SU-DHL-6 (cell line): ENCODE measurements at regions not wholly inside any gene's neighbourhood (a gene's known extent, or its start where the extent isn't known, plus 50 kb on each side); places are given as distances from the start of the nearest gene placed in this dataset.

Experiments used
- H2AFZ ChIP-seq: fragments of 200-600 bp; sonication (generic); 2 replicates; pipeline ENCODE4 v1.6.1; 2014; ENCODE audit warnings: low read depth, mild to moderate bottlenecking, moderate library complexity, mixed read lengths, antibody characterized with exemption, low read length; ENCODE audit not compliant: severe bottlenecking
- H3F3A ChIP-seq: fragments of 200-600 bp; shearing (Covaris generic); 2 replicates; pipeline ENCODE4 v1.6.0; 2016; ENCODE audit warnings: antibody characterized with exemption, mild to moderate bottlenecking; ENCODE audit not compliant: insufficient read depth
- H3K27ac ChIP-seq: fragments of 200-600 bp; sonication (generic); 2 replicates; pipeline ENCODE4 v1.5.1; 2016; ENCODE audit warnings: low read depth, mild to moderate bottlenecking, low read length, moderate library complexity, mixed read lengths
- H3K27me3 ChIP-seq: fragments of 200-600 bp; sonication (generic), shearing (Covaris generic); 2 replicates; pipeline ENCODE4 v1.6.0; 2014; ENCODE audit warnings: mild to moderate bottlenecking, low read length
- H3K36me3 ChIP-seq: fragments of 200-600 bp; sonication (generic); 2 replicates; pipeline ENCODE4 v1.6.1; 2014; ENCODE audit warnings: mild to moderate bottlenecking, low read length, mixed read lengths
- H3K4me2 ChIP-seq: fragments of 300-600, 200-600 bp; shearing (Covaris generic), sonication (generic); 2 replicates; pipeline ENCODE4 v1.6.0; 2014; ENCODE audit warnings: low read length, low read depth, mild to moderate bottlenecking; ENCODE audit not compliant: poor library complexity, severe bottlenecking
- H3K4me3 ChIP-seq: fragments of 200-600 bp; sonication (generic); 2 replicates; pipeline ENCODE4 v1.5.1; 2014; ENCODE audit warnings: antibody characterized with exemption, low read length, mild to moderate bottlenecking, mixed read lengths; ENCODE audit not compliant: insufficient read depth, poor library complexity, severe bottlenecking
- H3K79me2 ChIP-seq: fragments of 200-600 bp; sonication (generic); 2 replicates; pipeline ENCODE4 v1.6.1; 2014; ENCODE audit warnings: mild to moderate bottlenecking, low read length, moderate library complexity; ENCODE audit not compliant: insufficient read depth
- H3K9ac ChIP-seq: fragments of 200-600 bp; sonication (generic); 2 replicates; pipeline ENCODE4 v1.7.0; 2014; ENCODE audit warnings: mild to moderate bottlenecking, low read length
- H3K9me2 ChIP-seq: fragments of 200-600 bp; sonication (generic); replicated peaks from 2 replicates; pipeline ENCODE4 v1.6.1; 2014; ENCODE audit warnings: low read length; ENCODE audit not compliant: insufficient read depth
- H3K9me3 ChIP-seq: fragments of 200-600 bp; sonication (generic); 2 replicates; pipeline ENCODE4 v1.6.1; 2014; ENCODE audit warnings: low read length, mixed read lengths; ENCODE audit not compliant: insufficient read depth
- H4K20me1 ChIP-seq: fragments of 200-600 bp; sonication (generic); 2 replicates; pipeline ENCODE4 v1.6.1; 2014; ENCODE audit warnings: low read depth, mild to moderate bottlenecking, antibody characterized with exemption, low read length, moderate library complexity, mixed read lengths
- CTCF ChIP-seq: fragments of 200-600 bp; sonication (generic); IDR thresholded peaks from one replicate; pipeline ENCODE4 v1.5.1; 2017; ENCODE audit warnings: antibody characterized with exemption, mild to moderate bottlenecking, low read length, moderate library complexity; ENCODE audit not compliant: insufficient read depth, poor library complexity, severe bottlenecking
- EZH2phosphoT487 ChIP-seq: fragments of 200-600 bp; sonication (generic), shearing (Covaris generic); conservative IDR thresholded peaks from 2 replicates; pipeline ENCODE4 v1.6.1; 2018; ENCODE audit warnings: mild to moderate bottlenecking, antibody characterized with exemption, low read length, moderate library complexity, mixed read lengths

GRCh38 chr5:130237721-130238120 is 333.5 kb downstream of the CHSY3 start:
- Histone ChIP-seq H3K4me2 (no peak overlapping the region), H3K79me2 (no peaks in the 10 kb centered on the region), H3F3A (no peaks in the 10 kb centered on the region), H3K27me3 (no peaks in the 10 kb centered on the region), H3K27ac (no peak overlapping the region), H4K20me1 (no peaks in the 10 kb centered on the region), H3K9ac (no peak overlapping the region), H3K9me3 (no peaks in the 10 kb centered on the region), H3K4me3 (no peak overlapping the region), H3K9me2 (no peaks in the 10 kb centered on the region), H2AFZ (no peak overlapping the region), H3K36me3 (no peaks in the 10 kb centered on the region)
- no peak for TF ChIP-seq EZH2phosphoT487
- no peak for TF ChIP-seq CTCF
